ENCODE measurements at regions not wholly inside any gene's neighbourhood (a gene's known extent, or its start where the extent isn't known, plus 50 kb on each side); places are given as distances from the start of the nearest gene placed in this dataset.

DNA sequence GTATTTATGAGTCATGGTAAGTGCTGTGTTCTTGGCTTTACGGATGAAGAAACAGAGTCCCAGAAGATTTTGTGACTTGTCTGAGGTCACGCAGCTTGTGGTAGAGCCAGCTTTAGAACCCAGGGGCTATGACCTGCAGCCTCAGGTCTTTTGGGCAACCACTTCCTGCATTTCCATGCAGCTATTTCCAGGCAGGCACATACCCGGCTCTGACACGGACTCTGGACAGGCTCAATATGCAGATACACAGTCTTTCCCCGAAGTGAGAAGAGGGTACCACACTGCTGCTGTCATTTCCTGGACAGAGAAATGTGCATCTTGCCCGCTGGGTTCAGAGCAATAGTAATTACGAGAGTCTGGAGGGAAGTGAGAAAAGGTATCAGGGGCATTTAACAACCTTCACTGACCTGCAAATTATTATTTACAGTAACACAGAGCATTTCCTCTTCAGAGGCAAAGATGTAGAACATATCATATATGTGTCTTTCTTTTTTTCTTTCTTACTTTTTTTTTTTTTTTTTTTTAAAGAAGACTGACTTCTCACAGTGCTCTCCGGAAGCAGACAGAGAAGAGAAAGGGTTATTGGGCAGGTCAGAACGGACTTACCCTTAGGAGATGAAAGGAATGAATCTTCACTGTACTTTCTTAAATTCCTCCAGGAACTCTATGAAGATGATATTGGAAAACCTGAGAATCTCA lies 185.1 kb downstream of the CLIC5 start:
- DNase-seq: no peak

DNA sequence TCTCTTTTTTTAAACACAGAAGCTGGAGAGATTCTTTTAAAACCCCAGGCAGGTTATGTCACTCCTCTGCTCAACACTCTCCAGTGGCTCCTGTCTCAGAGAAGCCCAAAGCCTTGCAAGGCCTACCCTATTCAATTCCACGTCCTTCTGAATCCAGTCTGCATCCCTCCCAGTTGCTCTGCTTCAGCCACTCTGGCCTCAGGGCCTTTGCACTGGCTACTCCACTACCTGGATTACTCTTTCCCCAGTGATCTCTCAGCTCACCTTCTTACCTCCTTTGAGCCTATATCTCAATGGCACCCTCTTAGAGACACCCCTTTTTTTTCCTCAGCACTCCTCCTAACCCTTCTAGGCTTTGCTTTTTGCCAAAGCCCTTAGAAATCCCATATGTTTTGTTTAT lies 185.8 kb downstream of the CLIC5 start:
- DNase-seq: no peak

DNA sequence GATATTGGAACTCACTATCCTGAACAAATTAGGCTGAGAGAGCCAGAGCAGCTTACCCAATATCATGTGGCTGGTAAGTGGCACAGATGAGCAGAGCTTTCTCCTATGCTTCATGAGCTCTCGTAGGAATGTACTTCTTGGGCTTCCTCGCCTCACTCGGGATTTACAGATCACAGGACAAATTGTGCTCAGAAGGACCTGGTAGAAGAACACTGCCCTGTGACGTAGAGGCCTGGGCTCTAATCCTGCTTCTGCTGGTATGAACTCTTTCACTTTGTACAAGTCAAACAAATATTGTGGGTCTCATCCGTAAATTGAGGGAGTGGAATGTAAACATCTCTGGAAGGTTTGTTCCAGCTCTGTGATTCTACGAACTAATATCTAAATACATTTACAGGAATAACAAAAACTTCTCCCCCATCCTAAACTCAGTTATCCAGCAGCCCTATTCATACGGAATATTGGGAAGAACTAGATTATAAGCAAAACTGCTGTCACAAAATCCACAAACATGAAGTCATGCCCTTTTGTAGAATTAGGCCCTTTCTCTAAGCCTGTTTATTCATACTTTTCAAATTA lies 187.6 kb downstream of the CLIC5 start:
- DNase-seq: no peak

DNA sequence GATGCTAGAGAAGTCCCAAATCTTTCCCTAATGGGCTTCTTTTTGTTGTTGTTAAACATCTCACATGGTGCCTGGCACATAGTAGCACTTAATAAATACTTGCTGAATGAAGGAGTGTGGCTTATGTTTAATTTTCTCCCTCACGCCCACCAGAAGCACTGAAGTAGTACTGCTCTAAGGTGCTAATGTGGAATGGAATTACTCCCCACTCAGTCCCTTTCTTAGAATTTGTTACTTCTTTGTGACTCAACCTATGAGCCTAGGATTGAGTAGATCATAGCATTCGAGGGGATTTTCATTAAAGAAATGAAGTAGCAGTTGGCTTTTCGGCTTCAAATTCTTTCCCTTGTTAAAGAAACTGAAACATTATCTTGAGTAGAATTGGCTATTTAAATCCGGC lies 192.8 kb downstream of the CLIC5 start:
- DNase-seq: no peak

DNA sequence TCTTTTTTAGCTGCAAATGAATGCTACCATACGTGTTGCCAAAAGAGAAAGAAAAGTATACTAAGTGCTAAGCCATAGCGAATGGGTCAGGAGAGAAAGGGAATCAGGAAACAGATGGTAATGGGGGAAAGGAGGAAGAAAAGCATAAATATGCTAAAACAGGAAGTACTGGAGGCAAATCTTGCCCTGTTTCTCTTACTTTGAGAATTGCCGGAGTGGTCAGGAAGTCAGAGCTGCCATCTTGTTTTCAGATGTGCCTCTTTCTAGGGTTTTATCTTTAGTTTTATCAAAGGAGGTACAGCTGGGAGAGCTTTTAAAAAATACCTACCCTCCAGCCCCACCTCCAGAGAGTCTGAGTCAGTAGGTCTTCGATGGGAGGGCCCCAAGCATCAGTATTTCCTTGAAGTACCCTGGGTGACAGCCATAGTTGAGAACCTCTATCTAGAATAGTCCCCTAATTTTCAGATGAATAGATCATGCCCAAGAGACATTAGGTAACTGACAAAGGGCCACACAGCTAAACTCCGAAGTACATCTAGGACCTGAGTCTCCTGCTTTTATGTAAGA lies 193.3 kb downstream of the CLIC5 start:
- DNase-seq: no peak

DNA sequence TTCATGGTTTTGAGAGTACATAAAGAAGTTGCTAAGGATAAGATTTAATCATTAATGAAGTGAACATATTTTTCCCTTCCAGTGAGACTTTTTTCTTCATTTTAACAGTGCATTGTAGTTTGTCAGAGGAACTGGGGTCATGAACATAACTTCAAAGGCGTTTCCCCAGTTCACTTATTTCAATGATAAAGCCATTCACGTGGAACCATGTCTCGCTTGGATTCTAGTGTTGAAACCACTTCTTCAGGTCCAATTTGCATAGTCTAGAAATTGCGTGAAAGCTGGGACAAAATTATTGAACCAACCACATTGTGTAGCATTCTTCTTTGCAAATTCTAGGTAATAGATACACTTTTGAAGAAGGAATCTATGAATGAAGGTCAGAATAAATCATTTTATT lies 197.0 kb downstream of the CLIC5 start:
- DNase-seq: no peak

DNA sequence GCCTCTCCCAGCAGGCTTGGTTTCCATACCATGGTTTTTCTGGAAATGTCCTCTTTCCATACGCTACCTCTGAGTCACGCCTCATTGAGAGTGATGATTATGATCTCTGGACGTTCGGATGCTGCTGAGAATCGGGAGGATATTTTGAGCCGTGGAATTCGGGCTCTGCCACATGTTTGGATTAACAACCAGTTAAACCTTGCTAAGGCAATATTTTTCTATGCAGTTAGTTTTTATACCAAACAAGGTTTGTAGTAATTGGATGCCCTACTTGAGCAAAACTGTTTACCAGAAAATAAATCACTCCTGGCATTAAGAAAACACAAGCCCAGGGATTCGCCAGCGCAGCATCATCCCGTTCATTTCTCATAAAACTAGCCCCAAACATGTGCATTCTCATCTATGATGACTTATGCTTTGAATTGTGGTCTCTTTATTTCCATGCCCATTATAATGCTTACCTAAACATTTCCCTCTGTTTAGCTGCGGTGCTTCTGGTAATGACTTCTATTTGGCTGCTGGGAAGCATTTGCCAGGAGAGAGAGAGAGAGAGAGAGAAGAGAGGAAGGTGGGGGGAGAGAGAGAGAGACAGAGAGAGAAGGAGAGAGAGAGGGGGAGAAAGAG lies 198.9 kb downstream of the CLIC5 start:
- no peak for DNase-seq

DNA sequence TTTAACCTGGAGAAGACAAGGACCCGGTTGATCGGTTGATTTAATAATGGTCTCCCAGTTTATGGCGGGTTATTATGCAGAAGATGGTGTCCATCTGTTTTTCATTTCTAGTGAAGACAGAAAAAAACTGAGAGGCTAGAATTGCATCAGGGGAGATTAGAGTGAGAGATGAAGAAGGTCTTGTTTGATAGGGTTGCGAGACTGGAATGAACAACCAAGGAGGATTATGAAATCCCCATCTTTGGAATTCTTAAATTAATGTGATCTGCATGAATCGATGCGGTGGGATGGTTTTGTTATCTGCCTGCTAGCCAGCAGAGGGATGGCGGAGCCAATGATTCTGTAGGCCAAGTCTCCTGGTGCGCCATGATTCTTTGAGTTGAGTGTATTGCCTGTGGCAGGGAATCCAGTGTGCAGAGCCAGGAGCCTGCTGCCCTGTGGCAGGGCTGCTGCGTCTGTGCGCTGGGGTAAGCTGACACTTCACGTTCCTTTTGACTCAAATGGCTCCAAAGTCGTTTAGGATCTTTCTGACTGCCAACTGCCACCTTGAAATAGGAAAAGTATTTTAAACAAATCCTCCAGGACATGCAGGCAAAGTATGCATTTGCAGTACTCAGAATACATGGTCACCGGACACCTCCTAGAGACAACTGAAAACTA lies 200.1 kb downstream of the CLIC5 start:
- DNase-seq: no peak

DNA sequence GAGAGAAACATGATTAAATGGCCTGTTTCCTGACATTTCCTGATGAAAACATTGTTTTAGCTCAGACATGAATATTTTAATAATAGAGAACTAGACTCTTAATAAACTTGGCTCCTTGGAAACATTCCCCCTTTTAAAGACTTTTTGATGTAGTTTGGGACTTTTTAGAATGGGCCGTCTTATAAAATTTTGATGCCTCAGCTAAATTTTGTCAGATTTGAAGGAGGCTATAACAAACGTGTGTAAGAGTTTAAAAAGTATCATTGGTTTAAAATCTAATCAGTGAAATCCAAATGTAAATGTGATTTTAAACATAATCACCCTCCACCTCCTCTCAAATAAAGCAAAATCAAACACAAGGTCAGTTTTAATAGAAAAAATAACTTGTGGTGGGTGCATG lies 200.9 kb downstream of the CLIC5 start:
- no peak for DNase-seq

DNA sequence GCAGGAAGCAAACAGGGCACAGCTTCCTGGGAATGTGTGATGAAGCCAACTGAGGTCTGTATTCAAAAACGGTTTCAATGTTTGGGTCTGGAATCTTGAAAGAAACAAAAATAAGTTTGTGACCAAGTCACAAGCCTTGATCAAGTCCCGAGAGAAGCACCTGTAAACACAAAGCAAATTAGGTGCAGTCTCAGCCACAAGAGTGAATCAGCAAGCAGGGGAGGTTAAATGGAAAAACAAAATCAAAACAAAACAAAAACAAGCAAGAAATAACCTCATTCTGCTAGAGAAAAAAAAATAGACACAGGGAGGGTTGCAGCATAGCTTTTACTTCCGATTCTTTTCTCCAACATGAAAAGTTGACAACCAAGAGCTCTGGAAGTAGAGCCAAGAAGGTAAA lies 201.7 kb downstream of the CLIC5 start:
- DNase-seq: no peak

DNA sequence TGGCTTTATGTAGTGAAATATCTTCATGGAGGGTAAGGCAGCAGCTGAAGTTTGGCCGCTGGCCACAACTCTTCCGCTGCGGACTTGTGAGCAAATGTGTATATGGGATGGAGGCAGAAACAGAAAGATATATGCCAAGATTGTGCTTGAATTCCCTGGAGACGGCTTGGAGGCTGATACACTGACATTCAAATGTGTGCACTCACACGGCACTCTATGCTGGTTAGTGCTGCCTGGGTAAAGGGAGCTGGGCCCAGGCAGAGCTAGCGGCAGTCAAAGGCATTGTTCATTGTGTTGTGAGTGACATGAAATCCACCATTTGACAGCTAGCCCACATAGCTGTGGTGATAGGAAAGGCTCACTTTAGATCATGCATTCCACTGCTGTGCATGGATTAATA lies 202.7 kb downstream of the CLIC5 start:
- DNase-seq: no peak

DNA sequence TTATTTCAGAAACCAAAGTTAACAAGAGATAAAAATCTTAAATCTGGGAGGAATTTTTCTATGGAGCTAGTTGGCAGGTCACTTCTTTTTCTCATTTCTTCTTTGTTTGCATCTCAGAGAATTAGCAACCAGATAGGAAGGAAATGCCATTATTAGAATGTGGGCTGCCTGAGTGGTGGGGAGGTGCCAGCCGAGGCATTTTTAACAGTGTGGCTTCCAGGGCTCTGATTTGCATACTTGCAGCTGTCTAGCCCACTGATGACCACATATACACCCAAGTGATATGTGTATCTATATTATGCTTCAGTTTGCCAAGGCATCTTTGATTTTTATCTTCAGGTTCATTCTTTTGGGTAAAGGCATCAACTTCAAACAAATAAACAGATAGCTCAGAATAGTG lies 206.7 kb downstream of the CLIC5 start:
- no peak for DNase-seq

DNA sequence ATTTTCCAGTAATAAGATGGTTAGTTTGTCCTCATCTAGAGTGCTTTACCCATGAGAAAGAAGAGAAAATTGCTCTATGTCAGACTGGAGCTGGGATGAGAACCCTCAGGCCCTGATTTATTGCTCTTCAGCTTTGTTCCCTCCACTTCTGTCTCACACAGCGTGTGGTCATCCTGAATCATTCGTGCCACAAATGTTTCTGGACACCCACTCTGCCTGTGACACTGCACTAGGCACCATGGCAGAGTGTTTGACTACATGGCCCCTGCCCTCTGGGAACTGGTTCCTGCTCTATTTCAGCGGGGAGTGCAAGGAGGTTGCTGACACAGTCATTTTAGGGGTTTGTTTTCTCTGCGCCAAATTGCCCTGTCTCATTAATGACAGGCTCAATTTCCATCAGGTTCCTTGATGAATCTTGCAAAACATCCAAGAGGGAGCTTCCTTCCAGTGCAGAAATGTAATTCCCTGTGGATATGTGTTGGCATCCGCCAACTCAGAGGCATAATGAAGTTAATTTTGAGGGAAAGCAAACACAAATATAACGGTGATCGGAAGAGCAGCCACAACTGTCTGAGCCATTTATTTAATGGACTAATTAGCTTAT lies 207.5 kb downstream of the CLIC5 start:
- no peak for DNase-seq

DNA sequence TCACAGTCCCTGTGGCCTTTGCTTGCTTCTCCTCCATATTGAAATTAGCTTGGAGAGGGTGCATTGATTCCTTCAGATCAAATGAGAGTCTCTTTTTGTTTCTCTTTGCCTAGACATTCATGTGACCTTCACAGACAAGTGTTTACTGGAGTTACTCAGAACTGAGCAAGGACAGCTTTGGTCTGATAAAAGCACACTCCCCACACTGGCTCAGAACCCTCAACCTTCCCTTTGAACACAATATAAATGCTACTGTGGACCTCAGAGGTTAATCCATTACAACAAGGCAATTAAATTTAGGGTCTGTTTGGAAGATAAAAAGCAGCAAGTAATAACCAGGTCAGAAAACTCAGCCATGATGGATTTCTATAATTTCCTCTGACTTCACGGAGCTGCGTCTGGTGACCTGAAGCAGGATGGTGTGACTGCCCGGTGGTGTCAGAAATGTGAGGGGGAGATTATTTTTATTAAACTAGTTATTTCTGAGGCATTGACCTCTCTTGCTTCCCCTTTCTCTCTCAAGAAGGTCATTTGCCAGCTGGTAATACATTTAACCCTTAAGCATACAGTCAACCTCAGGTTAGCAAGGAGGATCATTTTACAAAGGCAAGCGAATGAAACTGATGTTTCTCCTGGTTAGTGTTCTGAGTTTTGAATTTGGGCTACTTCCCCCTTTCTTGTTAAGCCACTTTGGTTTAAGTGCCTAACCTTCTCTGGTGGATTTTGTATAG lies 208.2 kb downstream of the CLIC5 start:
- DNase-seq: no peak

DNA sequence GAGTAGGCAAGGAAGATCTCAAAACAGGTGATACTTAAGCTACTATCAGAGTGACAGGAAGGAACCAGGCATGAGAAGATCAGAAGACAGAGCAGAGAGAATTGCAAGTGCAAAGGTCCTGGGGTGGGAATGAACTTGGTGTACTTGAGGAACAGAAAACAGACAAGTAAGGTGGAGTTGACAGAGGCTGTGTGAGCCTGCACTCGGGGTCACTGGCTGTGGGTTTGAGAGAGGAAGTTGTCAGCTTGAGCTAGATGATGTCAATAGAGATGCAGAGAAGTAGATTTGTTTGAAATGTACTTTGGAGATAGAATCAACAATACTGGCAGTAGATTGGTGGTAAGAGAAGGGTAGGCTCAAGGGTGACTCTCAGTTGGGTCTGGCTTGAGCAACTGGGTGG lies 209.5 kb downstream of the CLIC5 start:
- DNase-seq: no peak

DNA sequence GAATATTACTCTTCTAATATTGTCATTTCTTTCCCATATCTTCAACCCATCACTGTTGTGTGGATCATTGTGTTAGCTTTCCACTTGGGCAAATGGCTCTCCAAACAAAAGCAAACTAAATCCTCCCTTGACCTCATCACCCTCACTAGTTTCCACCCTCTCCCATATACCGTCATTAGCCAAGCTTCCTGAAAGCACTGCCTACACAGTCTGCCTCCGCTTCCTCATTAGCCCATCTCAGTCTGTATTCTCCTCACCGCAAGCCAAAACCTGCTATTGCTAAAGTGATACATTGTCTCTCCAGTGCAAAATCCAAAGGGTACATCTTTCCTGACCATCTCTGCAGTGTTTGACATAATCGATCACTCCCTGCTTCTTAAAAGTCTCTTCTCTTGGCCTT lies 212.6 kb downstream of the CLIC5 start:
- DNase-seq: no peak

DNA sequence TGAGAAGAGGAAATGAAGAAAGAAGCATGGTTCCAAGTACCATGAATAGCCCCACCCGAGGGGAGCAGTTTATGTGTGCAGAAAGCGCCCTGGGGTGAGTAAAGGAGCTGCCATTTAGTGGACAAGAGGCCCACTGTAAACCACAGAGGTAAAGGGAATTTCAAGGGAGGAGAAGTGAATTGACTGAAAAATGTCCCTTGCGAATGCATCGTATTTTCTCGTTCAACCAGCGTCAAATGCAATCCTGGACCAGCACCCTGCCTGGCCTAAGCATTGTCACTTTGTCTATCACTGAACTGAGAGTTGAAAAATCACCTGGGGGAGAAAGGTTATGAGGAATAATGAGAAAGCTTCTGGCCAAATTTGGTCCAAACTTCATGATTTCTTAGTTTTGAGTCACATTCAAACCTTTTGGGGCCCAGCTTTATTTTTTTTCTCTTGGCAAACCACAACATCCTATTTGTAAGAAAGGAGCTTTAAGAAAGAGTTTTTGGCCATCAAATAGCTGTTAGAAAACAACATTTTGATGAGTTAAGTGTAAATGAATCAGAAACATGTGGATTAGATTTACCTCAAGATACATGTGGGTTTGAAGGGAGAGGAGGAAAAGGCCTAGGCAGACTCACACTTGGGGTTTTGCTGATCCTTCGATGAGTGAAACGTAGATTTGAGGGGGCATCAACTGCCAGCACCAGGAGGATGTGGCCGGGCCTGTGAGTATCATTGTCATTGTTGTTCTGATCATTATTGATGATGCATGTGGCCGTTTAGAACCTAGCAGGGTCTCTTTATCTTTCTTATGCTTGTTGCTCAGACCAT lies 214.0 kb downstream of the CLIC5 start:
- no peak for DNase-seq

DNA sequence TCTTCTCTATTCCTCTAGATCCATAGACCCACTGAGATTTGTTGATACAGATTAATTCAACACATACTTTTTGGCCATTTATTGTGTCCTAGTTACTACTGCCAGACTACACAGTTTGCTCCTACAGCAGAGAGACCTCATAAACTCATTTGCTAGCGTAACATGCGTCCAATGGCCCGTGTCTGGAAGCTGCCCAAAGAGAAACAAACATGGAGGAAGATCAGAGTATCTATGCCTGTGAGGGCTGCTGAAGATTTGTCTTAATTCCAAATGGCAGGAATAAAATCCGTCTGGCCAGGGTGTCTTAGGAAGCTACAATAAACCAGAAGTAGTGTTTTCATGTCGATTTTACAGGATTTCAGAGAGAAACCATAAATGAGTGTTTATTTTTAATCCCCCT lies 214.7 kb downstream of the CLIC5 start:
- DNase-seq: no peak

DNA sequence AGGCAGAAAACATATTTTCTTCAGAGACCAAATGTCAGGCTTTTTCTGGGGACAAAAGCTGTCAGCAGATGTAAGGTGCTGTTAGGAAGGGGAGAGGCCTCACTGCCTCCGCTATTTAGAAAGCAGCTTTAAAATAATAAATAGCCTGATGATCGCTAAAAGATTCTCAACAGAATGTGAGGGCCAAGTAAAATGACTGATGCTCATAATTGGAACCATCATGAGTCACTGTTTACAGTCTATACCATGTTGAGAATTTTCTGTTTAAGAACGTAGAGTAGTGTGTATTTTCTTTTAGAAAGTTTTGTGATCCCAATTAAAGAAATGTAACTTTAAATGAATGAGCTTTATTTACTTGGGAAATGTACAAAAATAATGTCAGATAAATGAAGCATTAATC lies 220.0 kb downstream of the CLIC5 start:
- DNase-seq: no peak

DNA sequence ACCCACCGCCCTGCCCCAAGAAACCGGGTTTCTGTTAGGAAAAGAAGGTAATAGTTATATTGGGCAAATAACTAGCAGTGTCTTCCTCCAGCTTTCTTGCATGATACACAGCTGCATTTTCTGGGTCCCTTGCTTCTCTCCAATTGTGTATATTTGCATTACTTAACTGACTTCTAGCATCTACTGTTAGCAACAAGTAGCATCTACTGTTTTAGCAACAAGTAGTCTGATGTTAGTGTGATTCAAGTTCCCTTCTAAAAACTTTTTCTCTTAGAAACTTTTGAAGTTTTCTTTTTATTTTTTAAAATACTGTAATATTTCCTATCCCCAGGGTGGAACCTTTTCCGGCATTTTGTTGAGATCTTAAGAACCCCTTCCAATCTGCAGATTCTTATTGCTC lies 221.2 kb downstream of the CLIC5 start:
- no peak for DNase-seq

DNA sequence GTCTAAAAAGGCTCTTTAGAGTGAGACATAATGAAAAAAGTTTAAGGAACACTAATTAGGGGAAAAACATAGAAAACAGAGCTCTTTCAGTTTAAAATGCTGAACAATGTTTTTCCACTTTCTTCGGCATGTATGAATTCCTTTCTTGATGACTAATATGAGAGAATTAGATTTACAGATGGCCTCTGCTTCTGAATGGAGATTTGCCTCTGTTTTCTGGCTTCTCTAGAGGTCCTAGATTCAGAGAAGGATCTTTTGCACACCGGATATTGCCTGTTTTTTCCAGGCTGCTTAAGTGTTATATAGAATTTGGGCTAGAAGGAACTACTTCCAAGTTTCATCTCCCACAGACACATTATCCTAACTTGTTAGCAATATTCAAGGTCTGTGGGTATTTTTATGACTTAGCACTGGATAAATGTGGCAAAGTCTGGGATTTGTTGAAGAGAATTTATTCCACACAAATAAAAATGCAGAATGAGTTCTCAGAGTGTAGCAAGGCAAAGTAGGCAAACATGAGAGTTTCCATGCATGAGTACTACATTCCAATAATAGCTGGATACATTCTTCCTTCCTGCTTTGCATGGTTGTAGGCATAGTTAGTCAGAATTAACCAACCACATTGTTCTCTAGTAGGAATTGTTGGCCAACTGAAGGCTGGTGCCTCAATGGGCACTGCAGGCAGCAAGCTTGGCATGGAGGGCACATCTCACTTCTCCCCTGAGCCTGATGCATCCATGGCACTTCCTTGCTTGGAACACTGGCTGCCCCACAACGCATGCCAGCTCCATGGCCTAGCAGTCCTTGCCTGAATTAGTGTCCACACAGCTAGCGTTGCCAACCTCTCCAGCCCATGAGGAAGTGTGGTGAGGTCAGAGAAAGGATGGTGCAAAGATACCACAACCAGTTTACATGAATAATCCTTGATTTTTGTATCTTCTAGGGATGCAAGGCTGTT lies 224.2 kb downstream of the CLIC5 start:
- DNase-seq: no peak

Data from activated T-cell treated with anti-CD3 and anti-CD28 coated beads, Interleukin-2, amount 50 U/mL, for 1 hour (primary cell).